GM18508 (cell line): ENCODE measurements at regions not wholly inside any gene's neighbourhood (a gene's known extent, or its start where the extent isn't known, plus 50 kb on each side); places are given as distances from the start of the nearest gene placed in this dataset.

Experiments used
- ATAC-seq: cut with Tn5 transposase; IDR thresholded peaks from one replicate; pipeline ENCODE4 v1.9.1; 2021; ENCODE audit warnings: moderate number of reproducible peaks; ENCODE audit not compliant: insufficient read depth, unreplicated experiment

DNA sequence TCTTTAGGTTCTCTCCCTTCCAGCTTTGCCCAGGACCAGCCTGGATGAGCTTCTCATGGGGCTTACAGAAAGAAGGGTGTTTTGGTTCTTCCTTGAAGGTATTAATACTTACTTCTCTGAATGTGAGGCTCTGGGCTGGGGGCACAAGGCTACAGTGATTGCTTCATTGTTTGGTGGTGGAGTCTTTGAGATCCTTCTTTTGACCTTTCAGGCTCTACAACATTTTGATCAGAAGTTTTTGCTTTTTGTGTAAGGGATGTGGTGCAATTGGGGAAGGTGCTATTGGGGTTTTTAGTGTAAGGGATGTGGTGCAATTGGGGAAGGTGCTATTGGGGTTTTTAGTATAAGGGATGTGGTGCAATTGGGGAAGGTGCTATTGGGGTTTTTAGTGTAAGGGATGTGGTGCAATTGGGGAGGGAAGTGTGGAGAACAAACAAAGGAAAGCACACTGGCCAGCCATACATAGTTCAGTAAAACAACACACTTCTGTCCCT lies 103.6 kb upstream of the IVNS1ABP start:
- ATAC-seq: no peak

DNA sequence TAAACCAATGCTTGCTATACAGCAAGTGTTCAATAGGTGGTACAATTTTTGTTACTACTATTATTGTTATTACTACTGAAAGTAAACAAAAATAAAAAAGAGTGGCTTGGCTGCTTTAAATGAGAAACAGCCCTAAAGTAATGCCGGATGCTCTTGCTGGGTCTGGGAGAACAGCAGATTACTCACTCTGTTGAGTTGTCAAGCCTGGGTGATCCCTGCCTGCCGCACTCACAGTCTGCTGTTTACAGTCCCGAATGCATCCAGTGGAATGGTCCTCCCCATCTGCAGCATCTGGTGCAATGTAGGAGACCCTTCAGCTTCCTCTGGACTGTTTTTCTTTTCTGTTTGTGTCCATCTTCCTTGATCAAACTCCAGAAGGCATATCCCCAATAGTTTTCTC lies 102.7 kb upstream of the IVNS1ABP start:
- no peak for ATAC-seq

- no peak for ATAC-seq
Measured at GRCh38 chr1:185418472-185418871, 101.4 kb upstream of the IVNS1ABP start.

GRCh38 chr1:185412385-185413087 lies 95.5 kb upstream of the IVNS1ABP start:
- no peak for ATAC-seq

DNA sequence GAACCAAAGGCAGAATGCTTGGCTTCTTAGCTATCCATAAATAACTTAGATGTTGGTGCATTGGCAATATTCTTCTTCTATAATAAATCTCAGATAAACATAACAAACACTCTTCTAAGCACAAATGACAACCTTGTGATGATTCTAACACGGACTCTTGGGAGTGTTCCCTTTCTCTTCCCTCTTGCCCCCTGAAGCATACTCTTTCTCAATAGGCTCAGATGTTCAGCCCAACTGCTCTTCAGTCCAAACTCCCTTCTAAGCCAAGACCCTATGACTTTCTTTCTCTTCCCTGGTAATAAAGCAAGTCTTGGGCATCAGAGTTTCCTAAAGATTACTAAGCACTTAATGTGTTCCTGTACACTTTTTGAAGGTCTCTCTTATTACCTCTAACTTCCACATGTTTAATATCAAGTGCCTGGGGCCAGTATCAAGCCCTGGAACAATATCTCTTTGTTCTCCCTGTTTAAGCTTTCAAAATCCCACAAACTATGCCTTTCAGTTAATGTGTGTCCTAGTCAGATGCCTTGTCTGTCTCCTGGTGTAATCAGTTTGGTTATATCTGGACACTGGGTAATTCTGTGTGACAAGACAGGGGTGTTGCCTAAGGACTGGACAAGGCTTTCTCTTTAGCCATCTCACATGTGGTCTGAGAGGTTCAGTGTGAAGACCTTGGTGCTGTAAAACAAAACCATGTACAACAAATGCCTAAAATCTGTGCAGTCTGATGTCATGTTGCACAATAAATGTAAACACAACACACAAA lies 92.9 kb upstream of the IVNS1ABP start:
- ATAC-seq: no peak

DNA sequence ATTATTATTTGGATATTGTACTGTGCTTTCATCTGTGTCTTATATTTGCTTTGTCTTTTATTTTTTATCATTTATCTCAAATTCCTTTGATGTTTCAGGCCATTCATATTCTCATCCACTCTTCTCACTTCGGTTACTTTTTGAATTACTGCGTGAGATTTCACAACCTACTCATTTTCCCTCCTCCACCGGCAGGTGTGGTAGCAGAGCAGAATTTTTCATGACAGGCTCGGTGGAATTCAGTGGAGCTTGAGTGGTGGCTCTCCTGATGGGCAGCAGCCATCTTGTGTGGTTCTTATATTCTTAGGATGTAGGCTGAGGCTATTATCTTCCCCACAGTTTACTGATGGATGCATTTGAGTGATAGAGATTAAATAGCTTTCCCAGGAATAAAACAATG lies 92.3 kb upstream of the IVNS1ABP start:
- no peak for ATAC-seq

DNA sequence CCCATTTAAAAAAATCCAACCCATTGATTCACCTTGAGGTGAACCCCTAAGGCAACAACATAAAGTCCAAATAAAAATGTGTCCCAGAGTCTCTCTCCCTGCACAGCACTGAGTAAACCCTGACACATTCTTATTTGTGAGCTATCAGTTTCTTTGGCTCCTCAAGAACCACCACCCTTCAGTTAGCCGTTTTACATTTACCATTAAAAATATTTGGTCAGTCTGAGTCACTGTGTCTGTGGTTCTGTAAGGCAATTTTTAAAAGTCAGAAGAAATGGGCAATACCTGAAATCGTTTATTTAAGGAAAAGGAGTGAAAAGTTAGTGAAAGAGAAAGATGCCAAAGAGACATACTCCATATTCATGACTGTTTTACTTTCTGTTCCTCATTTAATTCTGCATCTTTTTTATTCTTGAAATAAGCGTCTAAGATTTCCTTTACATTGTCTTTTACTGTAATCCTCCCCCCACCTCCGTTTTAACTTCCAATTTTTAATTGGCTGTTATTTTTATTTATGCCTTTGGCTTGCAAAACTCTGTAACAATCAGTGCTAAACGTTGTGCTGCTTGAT lies 91.7 kb upstream of the IVNS1ABP start:
- ATAC-seq: no peak

GRCh38 chr1:185406691-185407009 lies 89.6 kb upstream of the IVNS1ABP start:
- ATAC-seq: no peak

GRCh38 chr1:185406006-185406690 lies 89.1 kb upstream of the IVNS1ABP start:
- no peak for ATAC-seq

- no peak for ATAC-seq
Measured at GRCh38 chr1:185404907-185405568, 88.0 kb upstream of the IVNS1ABP start.

DNA sequence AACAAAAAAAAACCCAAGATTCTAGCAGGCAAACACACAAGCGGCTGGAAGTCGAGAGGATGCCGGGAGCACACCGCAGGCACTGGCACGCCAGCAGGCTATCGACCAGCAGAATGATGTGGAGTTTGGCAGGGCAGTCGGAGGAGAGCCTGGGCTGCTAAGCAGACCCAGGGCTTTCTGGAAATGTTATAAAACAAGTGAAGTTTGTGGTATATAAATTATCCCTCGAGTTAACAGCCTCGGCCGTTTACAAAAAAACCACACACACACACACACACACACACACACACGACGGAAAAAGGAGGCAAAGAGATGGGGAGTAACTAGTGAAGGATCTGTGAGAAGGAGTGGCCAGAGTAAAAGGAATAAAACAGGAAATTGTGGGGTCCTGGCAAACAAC lies 87.2 kb upstream of the IVNS1ABP start:
- ATAC-seq: no peak

DNA sequence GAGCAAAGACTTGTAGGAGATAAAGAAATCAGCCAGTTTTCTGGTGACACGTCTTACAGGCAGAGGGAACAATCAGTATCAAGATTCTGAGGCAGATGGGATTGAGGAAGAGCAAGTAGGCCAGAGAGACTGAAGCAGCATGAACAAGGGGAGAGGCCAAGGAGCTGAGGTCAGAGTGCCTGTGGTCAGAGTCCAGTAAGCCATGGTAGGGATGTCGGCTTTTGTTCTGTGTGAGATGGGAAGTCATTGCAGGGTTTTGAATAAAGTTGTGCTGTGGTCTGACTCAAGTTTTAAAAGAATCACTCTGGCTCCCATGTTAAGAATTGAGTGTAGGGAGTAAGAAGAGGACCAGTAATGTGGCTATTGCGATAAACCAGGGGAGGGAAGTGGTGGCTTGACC lies 85.9 kb upstream of the IVNS1ABP start:
- ATAC-seq: no peak

- no peak for ATAC-seq
Measured at GRCh38 chr1:185401019-185401418, 84.0 kb upstream of the IVNS1ABP start.

- ATAC-seq: no peak
Measured at GRCh38 chr1:185400052-185400451, 83.0 kb upstream of the IVNS1ABP start.

- no peak for ATAC-seq
Measured at GRCh38 chr1:185398599-185398998, 81.6 kb upstream of the IVNS1ABP start.

DNA sequence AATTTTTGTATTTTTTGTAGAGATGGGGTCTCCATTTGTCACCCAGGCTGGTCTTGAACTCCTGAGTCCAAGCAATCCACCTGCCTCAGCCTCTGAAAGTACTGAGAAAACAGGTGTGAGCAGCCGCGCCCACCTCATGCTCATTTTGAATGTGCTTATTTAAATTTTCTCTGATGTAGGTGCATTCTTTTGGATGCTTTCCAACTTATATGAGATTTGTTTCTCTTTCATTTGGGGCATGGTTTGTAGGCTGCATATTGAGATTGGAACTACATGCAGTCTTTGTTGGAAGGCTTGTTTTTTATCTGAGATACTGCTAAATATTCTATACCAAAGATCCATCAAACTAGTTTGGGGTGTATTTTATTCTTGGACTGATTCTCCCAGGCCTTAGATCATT lies 81.0 kb upstream of the IVNS1ABP start:
- no peak for ATAC-seq

- ATAC-seq: no peak
Measured at GRCh38 chr1:185397183-185397582, 80.1 kb upstream of the IVNS1ABP start.

GRCh38 chr1:185396126-185396525 lies 79.1 kb upstream of the IVNS1ABP start:
- no peak for ATAC-seq

DNA sequence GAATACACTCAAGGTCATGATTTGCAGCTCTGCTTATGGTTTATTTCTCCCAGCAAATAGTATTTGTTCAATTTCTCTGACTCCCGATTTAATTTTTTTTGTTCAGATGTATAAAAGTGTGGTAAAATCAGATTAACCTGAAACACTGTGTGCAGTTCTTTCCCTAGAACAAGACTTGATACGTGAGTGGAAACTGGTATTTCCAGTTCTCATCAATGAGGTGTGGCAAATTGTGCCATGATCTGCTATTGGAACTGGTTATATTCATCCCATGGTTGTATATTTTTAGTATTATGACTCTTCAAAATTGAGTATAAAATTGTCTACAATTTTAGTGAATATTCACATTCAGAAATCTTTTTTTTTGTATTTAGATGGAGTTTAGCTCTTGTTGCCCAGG lies 76.8 kb upstream of the IVNS1ABP start:
- no peak for ATAC-seq

- no peak for ATAC-seq
Measured at GRCh38 chr1:185393205-185393604, 76.2 kb upstream of the IVNS1ABP start.

- no peak for ATAC-seq
Measured at GRCh38 chr1:185388815-185389214, 71.8 kb upstream of the IVNS1ABP start.
